H9 (cell line): ENCODE measurements at regions not wholly inside any gene's neighbourhood (a gene's known extent, or its start where the extent isn't known, plus 50 kb on each side); places are given as distances from the start of the nearest gene placed in this dataset.

Experiments used
- DNase-seq: peaks from one replicate; pipeline ENCODE4 v3.0.0-alpha.2; 2017
- H2AFZ ChIP-seq: one replicate; pipeline ENCODE4 v1.6.1; 2013; ENCODE audit warnings: mild to moderate bottlenecking, low read length, control low read depth, moderate library complexity
- H2AK5ac ChIP-seq: 2 replicates; pipeline ENCODE4 v1.6.1; 2013; ENCODE audit warnings: low read length, control low read depth, mixed read lengths; ENCODE audit not compliant: insufficient read length
- H2BK120ac ChIP-seq: one replicate; pipeline ENCODE4 v1.6.1; 2013; ENCODE audit warnings: low read depth, mild to moderate bottlenecking, low read length, control low read depth, inconsistent platforms; ENCODE audit not compliant: poor library complexity, severe bottlenecking
- H2BK12ac ChIP-seq: 2 replicates; pipeline ENCODE4 v1.6.1; 2013; ENCODE audit warnings: low read length, control low read depth, mixed read lengths, low read depth; ENCODE audit not compliant: insufficient read length
- H2BK15ac ChIP-seq: 2 replicates; pipeline ENCODE4 v1.6.1; 2013; ENCODE audit warnings: low read depth, low read length, control low read depth
- H2BK20ac ChIP-seq: one replicate; pipeline ENCODE4 v1.6.1; 2013; ENCODE audit warnings: low read depth, mild to moderate bottlenecking, low read length, control low read depth, inconsistent platforms; ENCODE audit not compliant: poor library complexity, severe bottlenecking
- H2BK5ac ChIP-seq: 2 replicates; pipeline ENCODE4 v1.6.1; 2013; ENCODE audit warnings: low read length, control low read depth, mixed read lengths; ENCODE audit not compliant: insufficient read length
- H3K14ac ChIP-seq: 2 replicates; pipeline ENCODE4 v1.6.1; 2013; ENCODE audit warnings: low read length, control low read depth; ENCODE audit not compliant: insufficient read depth
- H3K18ac ChIP-seq: 2 replicates; pipeline ENCODE4 v1.6.1; 2013; ENCODE audit warnings: low read depth, mild to moderate bottlenecking, mixed read lengths, low read length, control low read depth; ENCODE audit not compliant: insufficient read length
- H3K23ac ChIP-seq: 2 replicates; pipeline ENCODE4 v1.6.1; 2013; ENCODE audit warnings: low read length, control low read depth, mixed read lengths, low read depth; ENCODE audit not compliant: insufficient read length
- H3K23me2 ChIP-seq: 2 replicates; pipeline ENCODE4 v1.6.1; 2013; ENCODE audit warnings: low read depth, mild to moderate bottlenecking, mixed read lengths, low read length, control low read depth; ENCODE audit not compliant: insufficient read length, poor library complexity, severe bottlenecking
- H3K27ac ChIP-seq: 2 replicates; pipeline ENCODE4 v1.5.1; 2013; ENCODE audit warnings: low read length, control low read depth, mixed read lengths, low read depth; ENCODE audit not compliant: insufficient read length
- H3K27me3 ChIP-seq: 2 replicates; pipeline ENCODE4 v1.6.1; 2013; ENCODE audit warnings: low read length, control low read depth, inconsistent platforms; ENCODE audit not compliant: insufficient read depth
- H3K4ac ChIP-seq: 2 replicates; pipeline ENCODE4 v1.6.1; 2013; ENCODE audit warnings: low read depth, mild to moderate bottlenecking, control low read depth, inconsistent platforms, low read length, moderate library complexity
- H3K4me1 ChIP-seq: 2 replicates; pipeline ENCODE4 v1.6.1; 2013; ENCODE audit warnings: low read length, control low read depth, inconsistent platforms; ENCODE audit not compliant: insufficient read depth
- H3K4me2 ChIP-seq: 2 replicates; pipeline ENCODE4 v1.6.1; 2013; ENCODE audit warnings: low read length, control low read depth, mixed read lengths; ENCODE audit not compliant: insufficient read length, insufficient read depth
- H3K56ac ChIP-seq: 2 replicates; pipeline ENCODE4 v1.6.1; 2013; ENCODE audit warnings: low read depth, mild to moderate bottlenecking, mixed read lengths, low read length, control low read depth; ENCODE audit not compliant: insufficient read length
- H3K79me1 ChIP-seq: 2 replicates; pipeline ENCODE4 v1.6.1; 2013; ENCODE audit warnings: low read depth, mild to moderate bottlenecking, moderate library complexity, low read length, control low read depth, inconsistent platforms; ENCODE audit not compliant: insufficient read depth, poor library complexity, severe bottlenecking
- H3K79me2 ChIP-seq: 2 replicates; pipeline ENCODE4 v1.6.1; 2013; ENCODE audit warnings: low read length, control low read depth, inconsistent platforms; ENCODE audit not compliant: insufficient read depth
- H3K9ac ChIP-seq: 2 replicates; pipeline ENCODE4 v1.6.1; 2013; ENCODE audit warnings: low read length, control low read depth, mixed read lengths; ENCODE audit not compliant: insufficient read length; ENCODE audit errors: extremely low read depth
- H3K9me3 ChIP-seq: one replicate; pipeline ENCODE4 v1.6.1; 2013; ENCODE audit warnings: low read depth, low read length, inconsistent platforms; ENCODE audit not compliant: control insufficient read depth
- H3T11ph ChIP-seq: one replicate; pipeline ENCODE4 v1.6.1; 2013; ENCODE audit warnings: mild to moderate bottlenecking, low read length, control low read depth, inconsistent platforms
- H4K20me1 ChIP-seq: one replicate; pipeline ENCODE4 v1.6.1; 2013; ENCODE audit not compliant: control insufficient read depth, insufficient read length, insufficient read depth
- H4K5ac ChIP-seq: 2 replicates; pipeline ENCODE4 v1.6.1; 2013; ENCODE audit warnings: low read depth, mild to moderate bottlenecking, mixed read lengths, low read length, control low read depth; ENCODE audit not compliant: insufficient read length
- H4K8ac ChIP-seq: replicated peaks from 2 replicates; pipeline ENCODE4 v1.6.1; 2013; ENCODE audit warnings: low read length, control low read depth, mixed read lengths, low read depth; ENCODE audit not compliant: insufficient read length
- H4K91ac ChIP-seq: 2 replicates; pipeline ENCODE4 v1.6.1; 2013; ENCODE audit warnings: low read depth, mild to moderate bottlenecking, moderate library complexity, mixed read lengths, low read length, control low read depth; ENCODE audit not compliant: insufficient read length
- H3K27ac Mint-ChIP-seq, 3 experiments: 2 replicates in 2 of 3; 3 replicates in 1 of 3; pipeline ENCODE4 v1.8.0; 2020 to 2021; ENCODE audit warnings: mixed read lengths in 3 of 3, mild to moderate bottlenecking in 1 of 3, moderate library complexity in 1 of 3
- H3K27me3 Mint-ChIP-seq: 2 replicates; pipeline ENCODE4 v1.8.0; 2021; ENCODE audit warnings: low read depth, mild to moderate bottlenecking, moderate library complexity, mixed read lengths
- H3K36me3 Mint-ChIP-seq, 3 experiments: 2 replicates in 2 of 3; 3 replicates in 1 of 3; pipeline ENCODE4 v1.8.0; 2020 to 2021; ENCODE audit warnings: low read depth in 3 of 3, mixed read lengths in 3 of 3; ENCODE audit not compliant: insufficient read depth in 1 of 3
- H3K4me1 Mint-ChIP-seq, 2 experiments: 2 replicates each; pipeline ENCODE4 v1.8.0; 2020; ENCODE audit warnings: mixed read lengths in 2 of 2
- H3K4me3 Mint-ChIP-seq, 2 experiments: 2 replicates in 1 of 2; 3 replicates in 1 of 2; pipeline ENCODE4 v1.8.0; 2020 to 2021; ENCODE audit warnings: mild to moderate bottlenecking in 2 of 2, mixed read lengths in 2 of 2, moderate library complexity in 1 of 2
- H3K9me3 Mint-ChIP-seq, 2 experiments: 2 replicates in 1 of 2; 3 replicates in 1 of 2; pipeline ENCODE4 v1.8.0; 2020; ENCODE audit warnings: mild to moderate bottlenecking in 2 of 2, mixed read lengths in 2 of 2, moderate library complexity in 1 of 2
- WGBS: extraction: QIAGEN DNeasy Blood & Tissue Kit; methylation state at CpG from one replicate; pipeline ENCODE4 v1.1.7; 2013; ENCODE audit warnings: missing lambda C conversion rate, low lambda C conversion rate, mixed read lengths; ENCODE audit not compliant: insufficient read length; ENCODE audit errors: extremely low coverage; 5-methylcytosine and 5-hydroxymethylcytosine counted together
- TF ChIP-seq, protein P1 (sequence below): fragments of 200-600 bp; sonication (generic); conservative IDR thresholded peaks from 3 replicates; pipeline ENCODE4 v1.8.0; 2021; ENCODE audit warnings: antibody characterized with exemption, mild to moderate bottlenecking

DNA sequence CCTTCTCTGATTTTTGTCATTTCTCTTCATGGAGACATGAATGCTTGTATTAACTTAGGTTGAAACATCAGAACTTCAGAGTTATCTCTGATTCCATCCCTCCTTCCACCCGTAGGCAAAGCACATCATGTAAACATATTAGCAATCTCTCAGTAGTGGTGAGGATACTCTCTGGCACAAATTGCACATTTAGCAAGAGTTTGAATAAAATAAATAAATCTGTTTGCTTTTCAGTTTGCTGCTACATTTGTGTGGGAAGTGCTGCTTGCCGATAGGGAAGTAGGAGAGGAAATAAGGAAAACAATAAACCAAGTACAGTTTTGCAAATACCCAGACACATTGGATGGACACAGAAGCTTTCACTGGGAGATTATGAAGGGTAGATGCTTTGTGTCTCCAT lies 359.0 kb downstream of the BCKDHB start:
- Mint-ChIP-seq H3K36me3 (no peaks in the 10 kb centered on the region), H3K4me1 (peaks cover 15 to 21% of the 10 kb centered on the region in 2 experiments), H3K4me3 (no peak overlapping the region), H3K9me3 (no peaks in the 10 kb centered on the region), H3K27ac (no peak overlapping the region), H3K27me3 (no peaks in the 10 kb centered on the region)
- Histone ChIP-seq H3K4ac (no peak overlapping the region), H2AK5ac (no peak overlapping the region), H4K91ac (no peak overlapping the region), H3T11ph (no peak overlapping the region), H4K8ac (no peak overlapping the region), H3K9me3 (no peaks in the 10 kb centered on the region), H2BK120ac (no peak overlapping the region), H3K14ac (no peak overlapping the region), H3K79me1 (no peaks in the 10 kb centered on the region), H2BK5ac (no peak overlapping the region), H2AFZ (no peak overlapping the region), H3K18ac (no peak overlapping the region), H3K4me2 (no peak overlapping the region), H3K23me2 (no peaks in the 10 kb centered on the region), H3K27me3 (no peaks in the 10 kb centered on the region), H2BK20ac (no peak overlapping the region), H3K9ac (no peak overlapping the region), H4K5ac (no peak overlapping the region), H3K79me2 (no peaks in the 10 kb centered on the region), H3K23ac (no peak overlapping the region), H4K20me1 (no peaks in the 10 kb centered on the region), H2BK12ac (no peak overlapping the region), H3K4me1 (no peaks in the 10 kb centered on the region), H3K27ac (no peak overlapping the region), H2BK15ac (no peak overlapping the region), H3K56ac (no peak overlapping the region)
- WGBS, result no CpG with 5 or more reads among the region's 2 CpGs
- no peak for DNase-seq
- TF ChIP-seq, protein P1, sequence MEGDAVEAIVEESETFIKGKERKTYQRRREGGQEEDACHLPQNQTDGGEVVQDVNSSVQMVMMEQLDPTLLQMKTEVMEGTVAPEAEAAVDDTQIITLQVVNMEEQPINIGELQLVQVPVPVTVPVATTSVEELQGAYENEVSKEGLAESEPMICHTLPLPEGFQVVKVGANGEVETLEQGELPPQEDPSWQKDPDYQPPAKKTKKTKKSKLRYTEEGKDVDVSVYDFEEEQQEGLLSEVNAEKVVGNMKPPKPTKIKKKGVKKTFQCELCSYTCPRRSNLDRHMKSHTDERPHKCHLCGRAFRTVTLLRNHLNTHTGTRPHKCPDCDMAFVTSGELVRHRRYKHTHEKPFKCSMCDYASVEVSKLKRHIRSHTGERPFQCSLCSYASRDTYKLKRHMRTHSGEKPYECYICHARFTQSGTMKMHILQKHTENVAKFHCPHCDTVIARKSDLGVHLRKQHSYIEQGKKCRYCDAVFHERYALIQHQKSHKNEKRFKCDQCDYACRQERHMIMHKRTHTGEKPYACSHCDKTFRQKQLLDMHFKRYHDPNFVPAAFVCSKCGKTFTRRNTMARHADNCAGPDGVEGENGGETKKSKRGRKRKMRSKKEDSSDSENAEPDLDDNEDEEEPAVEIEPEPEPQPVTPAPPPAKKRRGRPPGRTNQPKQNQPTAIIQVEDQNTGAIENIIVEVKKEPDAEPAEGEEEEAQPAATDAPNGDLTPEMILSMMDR, result no peak
